Upper lobe of left lung (tissue), 4 donors: ENCODE measurements at regions not wholly inside any gene's neighbourhood (a gene's known extent, or its start where the extent isn't known, plus 50 kb on each side); places are given as distances from the start of the nearest gene placed in this dataset.

Experiments used
- EP300 ChIP-seq, 4 donors: sonication (generic); formaldehyde crosslinking; IDR thresholded peaks; one replicate each; pipeline ENCODE4 v1.5.1; 2017; ENCODE audit warnings: antibody characterized with exemption in 4 of 4, control low read depth in 2 of 4
- POLR2A ChIP-seq, 4 donors: fragments of 450-650 bp; IDR thresholded peaks; one replicate each; pipeline ENCODE4 v1.5.1; 2016 to 2017; ENCODE audit warnings: antibody characterized with exemption in 4 of 4, mild to moderate bottlenecking in 2 of 4
- POLR2AphosphoS5 ChIP-seq, 2 donors: sonication (generic); formaldehyde crosslinking; IDR thresholded peaks; one replicate each; pipeline ENCODE4 v1.5.1; 2017; ENCODE audit warnings: antibody characterized with exemption in 2 of 2
- TF ChIP-seq, protein P1 (sequence below), 6 experiments: fragments of 450-650 bp in 4 of 6; fragments of 200-600 bp in 2 of 6; sonication (generic) in 2 of 6; IDR thresholded peaks; one replicate each; pipeline ENCODE4 v1.5.1; 2016 to 2019; ENCODE audit warnings: antibody characterized with exemption in 6 of 6

DNA sequence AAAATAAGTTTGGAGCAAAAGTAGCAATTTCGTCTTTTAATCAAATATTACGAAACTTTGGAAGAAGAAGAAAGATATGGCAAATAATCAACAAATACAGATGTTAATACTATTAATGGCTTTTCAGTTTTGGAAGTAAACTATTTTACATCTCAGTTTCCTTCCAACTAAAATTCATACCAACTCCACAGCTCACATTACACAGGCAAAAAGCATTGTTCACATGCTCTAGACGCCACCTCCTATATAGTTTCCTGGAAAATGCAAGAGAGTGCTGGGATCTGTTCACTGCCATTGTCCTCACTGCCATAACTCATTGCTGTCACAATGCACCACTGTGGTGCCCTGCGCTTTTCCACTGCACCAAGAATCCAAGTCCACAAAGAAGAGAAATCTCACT lies 149.0 kb upstream of the FTMT start:
- TF ChIP-seq, protein P1, sequence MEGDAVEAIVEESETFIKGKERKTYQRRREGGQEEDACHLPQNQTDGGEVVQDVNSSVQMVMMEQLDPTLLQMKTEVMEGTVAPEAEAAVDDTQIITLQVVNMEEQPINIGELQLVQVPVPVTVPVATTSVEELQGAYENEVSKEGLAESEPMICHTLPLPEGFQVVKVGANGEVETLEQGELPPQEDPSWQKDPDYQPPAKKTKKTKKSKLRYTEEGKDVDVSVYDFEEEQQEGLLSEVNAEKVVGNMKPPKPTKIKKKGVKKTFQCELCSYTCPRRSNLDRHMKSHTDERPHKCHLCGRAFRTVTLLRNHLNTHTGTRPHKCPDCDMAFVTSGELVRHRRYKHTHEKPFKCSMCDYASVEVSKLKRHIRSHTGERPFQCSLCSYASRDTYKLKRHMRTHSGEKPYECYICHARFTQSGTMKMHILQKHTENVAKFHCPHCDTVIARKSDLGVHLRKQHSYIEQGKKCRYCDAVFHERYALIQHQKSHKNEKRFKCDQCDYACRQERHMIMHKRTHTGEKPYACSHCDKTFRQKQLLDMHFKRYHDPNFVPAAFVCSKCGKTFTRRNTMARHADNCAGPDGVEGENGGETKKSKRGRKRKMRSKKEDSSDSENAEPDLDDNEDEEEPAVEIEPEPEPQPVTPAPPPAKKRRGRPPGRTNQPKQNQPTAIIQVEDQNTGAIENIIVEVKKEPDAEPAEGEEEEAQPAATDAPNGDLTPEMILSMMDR (IDR thresholded peaks at IDR 0.05), result no peak
- TF ChIP-seq POLR2A (IDR thresholded peaks at IDR 0.05), result no peak
- no peak for TF ChIP-seq EP300 (IDR thresholded peaks at IDR 0.05)
- TF ChIP-seq POLR2AphosphoS5 (IDR thresholded peaks at IDR 0.05), result no peak
